ENCODE measurements at regions not wholly inside any gene's neighbourhood (a gene's known extent, or its start where the extent isn't known, plus 50 kb on each side); places are given as distances from the start of the nearest gene placed in this dataset.

- TF ChIP-seq CTCF (conservative IDR thresholded peaks at IDR 0.05; ENCODE audit: low read depth, low read length), result no peak
- TF ChIP-seq EZH2 (IDR thresholded peaks at IDR 0.05; ENCODE audit: low read length, unreplicated experiment), result no peak
- TF ChIP-seq EZH2phosphoT487 (IDR thresholded peaks at IDR 0.05; ENCODE audit: borderline replicate concordance, low read length), result no peak
Observed at GRCh38 chr20:52814371-52814770, 157.8 kb upstream of the TSHZ2 start.
